SU-DHL-6 (cell line): ENCODE measurements at regions not wholly inside any gene's neighbourhood (a gene's known extent, or its start where the extent isn't known, plus 50 kb on each side); places are given as distances from the start of the nearest gene placed in this dataset.

Experiments
- CTCF ChIP-seq: fragments of 200-600 bp; sonication (generic); IDR thresholded peaks from one replicate; pipeline ENCODE4 v1.5.1; 2017; ENCODE audit warnings: antibody characterized with exemption, mild to moderate bottlenecking, low read length, moderate library complexity; ENCODE audit not compliant: insufficient read depth, poor library complexity, severe bottlenecking
- EZH2phosphoT487 ChIP-seq: fragments of 200-600 bp; sonication (generic), shearing (Covaris generic); conservative IDR thresholded peaks from 2 replicates; pipeline ENCODE4 v1.6.1; 2018; ENCODE audit warnings: mild to moderate bottlenecking, antibody characterized with exemption, low read length, moderate library complexity, mixed read lengths

- TF ChIP-seq CTCF (no peak), EZH2phosphoT487 (no peak)
Observed at GRCh38 chr15:66863390-66864085, 161.5 kb downstream of the SMAD6 start.
